Panc1 (cell line): ENCODE measurements at regions not wholly inside any gene's neighbourhood (a gene's known extent, or its start where the extent isn't known, plus 50 kb on each side); places are given as distances from the start of the nearest gene placed in this dataset.

Source experiments
- ATAC-seq: fragments of 200-7000 bp; cut with Tn5 transposase; 2 replicates; pipeline ENCODE4 v1.9.1; 2020; ENCODE audit warnings: mild to moderate bottlenecking, moderate library complexity
- BruUV-seq: library from RNA; stranded (reverse); fragments of 400-500 nt; replicated peaks from 2 replicates; lab custom pipeline; 2021; lab: Mats Ljungman, UMichigan
- CTCF ChIA-PET: fragments of 300-600 bp; sonication (Branson Sonifier 250); formaldehyde crosslinking; loops from one replicate; lab custom pipeline; 2022; ENCODE audit warnings: antibody characterized with exemption; lab: Charles Lee
- POLR2A ChIA-PET: fragments of 300-600 bp; sonication (Branson Sonifier 250); formaldehyde crosslinking; loops from one replicate; lab custom pipeline; 2022; ENCODE audit warnings: antibody characterized with exemption; lab: Charles Lee
- DNase-seq: peaks from one replicate; pipeline ENCODE4 v3.0.0-alpha.2; 2010; ENCODE audit warnings: low read depth, low spot score
- H3K27ac ChIP-seq: 2 replicates; pipeline ENCODE4 v1.5.1; 2011; ENCODE audit warnings: mild to moderate bottlenecking, low read length, inconsistent platforms
- H3K27me3 ChIP-seq: fragments of 200-500 bp; sonication (Bioruptor generic); 2 replicates; pipeline ENCODE4 v1.6.0; 2014; ENCODE audit warnings: low read length, inconsistent platforms; ENCODE audit not compliant: control insufficient read depth, insufficient read depth
- H3K36me3 ChIP-seq: fragments of 200-500 bp; sonication (Bioruptor generic); 2 replicates; pipeline ENCODE4 v1.5.1; 2014; ENCODE audit warnings: inconsistent platforms, mild to moderate bottlenecking, low read length, moderate library complexity; ENCODE audit not compliant: control insufficient read depth, insufficient read depth
- H3K4me1 ChIP-seq: 2 replicates; pipeline ENCODE4 v1.5.1; 2011; ENCODE audit warnings: inconsistent platforms, mild to moderate bottlenecking, low read length, moderate library complexity; ENCODE audit not compliant: control insufficient read depth, insufficient read depth
- H3K4me3 ChIP-seq, 2 experiments: 2 replicates each; pipeline ENCODE4 v1.5.1; 2011 to 2012; ENCODE audit warnings: low read depth in 2 of 2, low read length in 2 of 2, mild to moderate bottlenecking in 2 of 2, inconsistent platforms in 1 of 2, moderate library complexity in 1 of 2
- H3K9me3 ChIP-seq: fragments of 200-500 bp; sonication (Bioruptor generic); 2 replicates; pipeline ENCODE4 v1.5.1; 2014; ENCODE audit warnings: low read depth, mild to moderate bottlenecking, inconsistent platforms, low read length, moderate library complexity; ENCODE audit not compliant: control insufficient read depth, insufficient read depth
- CTCF ChIP-seq: fragments of 450-650 bp; IDR thresholded peaks from 2 replicates; pipeline ENCODE4 v1.5.1; 2017; ENCODE audit warnings: mild to moderate bottlenecking
- POLR2AphosphoS5 ChIP-seq: IDR thresholded peaks from 2 replicates; pipeline ENCODE4 v1.6.1; 2012; ENCODE audit warnings: mild to moderate bottlenecking, low read depth, low read length, moderate library complexity
- SIN3A ChIP-seq: IDR thresholded peaks from 2 replicates; pipeline ENCODE4 v1.6.1; 2012; ENCODE audit warnings: low read depth, mild to moderate bottlenecking, low read length, moderate library complexity, borderline replicate concordance; ENCODE audit not compliant: insufficient read depth
- TCF7L2 ChIP-seq: IDR thresholded peaks from 2 replicates; pipeline ENCODE4 v1.6.1; 2011; ENCODE audit warnings: mild to moderate bottlenecking, low read depth, low read length, inconsistent platforms
- in situ Hi-C: cut with HindIII; loops from 2 replicates; pipeline ENCODE4 v1.10.0; 2016; ENCODE audit warnings: low sequenced_read_pairs, low pct_unique_long_range_greater_than_20kb
- intact Hi-C: fragments of 100-400 bp; cut with micrococcal nuclease; formaldehyde crosslinking; loops from one replicate; pipeline ENCODE4 v1.10.0; 2022; ENCODE audit not compliant: unreplicated experiment
- TF ChIP-seq, protein P1 (sequence below), 2 experiments: IDR thresholded peaks; 2 replicates each; pipeline ENCODE4 v1.6.1; 2011 to 2012; ENCODE audit warnings: low read depth in 2 of 2, control low read depth in 1 of 2, low read length in 1 of 2, mild to moderate bottlenecking in 1 of 2, moderate library complexity in 1 of 2; ENCODE audit not compliant: insufficient read depth in 1 of 2

- no peaks in the 10 kb centered on the region for H3K4me1 ChIP-seq
- H3K27ac ChIP-seq: no peak overlapping the region
- DNase-seq: no peak
- TF ChIP-seq, protein P1, sequence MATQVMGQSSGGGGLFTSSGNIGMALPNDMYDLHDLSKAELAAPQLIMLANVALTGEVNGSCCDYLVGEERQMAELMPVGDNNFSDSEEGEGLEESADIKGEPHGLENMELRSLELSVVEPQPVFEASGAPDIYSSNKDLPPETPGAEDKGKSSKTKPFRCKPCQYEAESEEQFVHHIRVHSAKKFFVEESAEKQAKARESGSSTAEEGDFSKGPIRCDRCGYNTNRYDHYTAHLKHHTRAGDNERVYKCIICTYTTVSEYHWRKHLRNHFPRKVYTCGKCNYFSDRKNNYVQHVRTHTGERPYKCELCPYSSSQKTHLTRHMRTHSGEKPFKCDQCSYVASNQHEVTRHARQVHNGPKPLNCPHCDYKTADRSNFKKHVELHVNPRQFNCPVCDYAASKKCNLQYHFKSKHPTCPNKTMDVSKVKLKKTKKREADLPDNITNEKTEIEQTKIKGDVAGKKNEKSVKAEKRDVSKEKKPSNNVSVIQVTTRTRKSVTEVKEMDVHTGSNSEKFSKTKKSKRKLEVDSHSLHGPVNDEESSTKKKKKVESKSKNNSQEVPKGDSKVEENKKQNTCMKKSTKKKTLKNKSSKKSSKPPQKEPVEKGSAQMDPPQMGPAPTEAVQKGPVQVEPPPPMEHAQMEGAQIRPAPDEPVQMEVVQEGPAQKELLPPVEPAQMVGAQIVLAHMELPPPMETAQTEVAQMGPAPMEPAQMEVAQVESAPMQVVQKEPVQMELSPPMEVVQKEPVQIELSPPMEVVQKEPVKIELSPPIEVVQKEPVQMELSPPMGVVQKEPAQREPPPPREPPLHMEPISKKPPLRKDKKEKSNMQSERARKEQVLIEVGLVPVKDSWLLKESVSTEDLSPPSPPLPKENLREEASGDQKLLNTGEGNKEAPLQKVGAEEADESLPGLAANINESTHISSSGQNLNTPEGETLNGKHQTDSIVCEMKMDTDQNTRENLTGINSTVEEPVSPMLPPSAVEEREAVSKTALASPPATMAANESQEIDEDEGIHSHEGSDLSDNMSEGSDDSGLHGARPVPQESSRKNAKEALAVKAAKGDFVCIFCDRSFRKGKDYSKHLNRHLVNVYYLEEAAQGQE (IDR thresholded peaks at IDR 0.05; ENCODE audit: insufficient read depth in 1 of 2, low read depth in 2 of 2, low read length in 1 of 2): no peak
- no peak for TF ChIP-seq POLR2AphosphoS5
- H3K4me3 ChIP-seq: no peak overlapping the region
- ATAC-seq: no peak
- intact Hi-C loops (no loop called here), in situ Hi-C loops (no loop called here)
- H3K27me3 ChIP-seq: no peaks in the 10 kb centered on the region
- POLR2A ChIA-PET: no interaction called here
- no TSS peak for BruUV-seq
- peaks cover 7% of the 10 kb centered on the region; the same call in 1 of the 2 replicates for H3K9me3 ChIP-seq
- CTCF ChIA-PET: no interaction called here
- no peaks in the 10 kb centered on the region for H3K36me3 ChIP-seq
Observed at GRCh38 chr3:99485286-99485685, 153.1 kb upstream of the COL8A1 start.

DNA sequence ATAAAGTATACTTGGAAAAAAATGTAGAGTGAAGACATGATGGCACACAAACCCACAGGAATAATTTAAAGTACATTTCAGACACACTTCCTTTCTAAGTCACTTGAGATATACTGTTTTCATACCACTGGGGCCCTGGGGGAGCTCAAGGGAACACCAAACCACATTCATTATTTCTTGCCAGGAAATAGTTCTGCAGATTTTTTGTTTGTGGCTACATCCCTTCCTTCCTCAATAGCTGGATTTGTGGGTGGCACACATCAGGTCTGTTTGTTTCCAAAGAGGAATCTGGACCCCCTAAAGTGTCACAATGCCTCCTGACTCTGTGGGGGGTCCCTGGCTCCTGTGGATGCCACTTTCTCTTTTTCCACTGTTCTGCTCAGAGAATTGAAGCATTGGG lies 153.5 kb upstream of the COL8A1 start:
- Histone ChIP-seq H3K27me3 (no peaks in the 10 kb centered on the region), H3K9me3 (peaks cover 7% of the 10 kb centered on the region; the same call in 1 of the 2 replicates), H3K27ac (no peak overlapping the region), H3K4me1 (no peaks in the 10 kb centered on the region), H3K36me3 (no peaks in the 10 kb centered on the region), H3K4me3 (no peak overlapping the region)
- ChIA-PET CTCF (no interaction called here), POLR2A (no interaction called here)
- intact Hi-C loops (no loop called here), in situ Hi-C loops (no loop called here)
- DNase-seq (no peak), ATAC-seq (no peak)
- no TSS peak for BruUV-seq
- TF ChIP-seq SIN3A: no peak
- TF ChIP-seq, protein P1 (IDR thresholded peaks at IDR 0.05; ENCODE audit: insufficient read depth in 1 of 2, low read depth in 2 of 2, low read length in 1 of 2): no peak
- no peak for TF ChIP-seq CTCF
- TF ChIP-seq POLR2AphosphoS5: no peak
- no peak for TF ChIP-seq TCF7L2
